GM23338 (cell line): ENCODE measurements at regions not wholly inside any gene's neighbourhood (a gene's known extent, or its start where the extent isn't known, plus 50 kb on each side); places are given as distances from the start of the nearest gene placed in this dataset.

Experiments
- EZH2 ChIP-seq: fragments of 200-600 bp; sonication (generic); IDR thresholded peaks from one replicate; pipeline ENCODE4 v1.8.0; 2017; ENCODE audit warnings: antibody characterized with exemption, mild to moderate bottlenecking, low read depth; ENCODE audit not compliant: unreplicated experiment
- EZH2phosphoT487 ChIP-seq: fragments of 200-600 bp; sonication (generic); IDR thresholded peaks from one replicate; pipeline ENCODE4 v1.8.1; 2018; ENCODE audit warnings: antibody characterized with exemption; ENCODE audit not compliant: unreplicated experiment
- POLR2AphosphoS5 ChIP-seq: IDR thresholded peaks from 2 replicates; pipeline ENCODE4 v1.6.1; 2016; ENCODE audit warnings: antibody characterized with exemption, low read depth
- ZNF114 ChIP-seq: fragments of 250-450 bp; sonication (Bioruptor Pico); IDR thresholded peaks from 2 replicates; pipeline ENCODE4 v1.5.0; 2020; ENCODE audit warnings: mild to moderate bottlenecking, moderate library complexity
- ZNF331 ChIP-seq: fragments of 250-450 bp; sonication (Bioruptor Pico); IDR thresholded peaks from 2 replicates; pipeline ENCODE4 v1.5.0; 2020; ENCODE audit warnings: low read depth, mild to moderate bottlenecking, moderate library complexity
- TF ChIP-seq, protein P1 (sequence below): fragments of 250-450 bp; sonication (Bioruptor Pico); IDR thresholded peaks from 2 replicates; pipeline ENCODE4 v1.5.0; 2020; ENCODE audit warnings: mild to moderate bottlenecking, moderate library complexity
- TF ChIP-seq, protein P2 (sequence below), 2 experiments: fragments of 200-600 bp in 1 of 2; sonication (generic) in 1 of 2; conservative IDR thresholded peaks; 2 replicates each; pipeline versions ENCODE4 v1.5.1 to v1.6.1; 2016 to 2017; ENCODE audit warnings: antibody characterized with exemption in 2 of 2, low read depth in 2 of 2, mild to moderate bottlenecking in 2 of 2, moderate library complexity in 1 of 2
- TF ChIP-seq, protein P3 (sequence below): IDR thresholded peaks from 2 replicates; pipeline ENCODE4 v1.6.1; 2016; ENCODE audit warnings: antibody characterized with exemption

DNA sequence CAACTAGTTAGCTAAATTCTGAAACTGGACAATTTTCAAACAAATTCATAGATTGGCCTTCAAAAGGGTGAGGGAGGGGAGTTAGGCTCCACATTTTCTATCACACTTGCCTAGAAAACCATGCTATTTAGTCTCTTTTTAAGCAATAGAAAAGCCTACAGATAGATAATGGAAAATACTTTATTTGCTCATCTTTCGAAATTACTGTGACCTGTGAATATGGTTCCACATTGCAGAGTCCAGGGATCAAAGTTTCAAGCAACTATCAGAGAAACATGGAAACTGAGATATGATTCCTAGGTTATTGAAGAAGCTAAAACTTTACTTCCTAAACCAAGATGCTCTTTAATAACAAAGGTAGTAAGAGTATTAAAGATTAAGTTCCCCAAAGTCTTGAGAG is 176.6 kb upstream of the NECTIN3 start (continued):
- TF ChIP-seq, protein P1, sequence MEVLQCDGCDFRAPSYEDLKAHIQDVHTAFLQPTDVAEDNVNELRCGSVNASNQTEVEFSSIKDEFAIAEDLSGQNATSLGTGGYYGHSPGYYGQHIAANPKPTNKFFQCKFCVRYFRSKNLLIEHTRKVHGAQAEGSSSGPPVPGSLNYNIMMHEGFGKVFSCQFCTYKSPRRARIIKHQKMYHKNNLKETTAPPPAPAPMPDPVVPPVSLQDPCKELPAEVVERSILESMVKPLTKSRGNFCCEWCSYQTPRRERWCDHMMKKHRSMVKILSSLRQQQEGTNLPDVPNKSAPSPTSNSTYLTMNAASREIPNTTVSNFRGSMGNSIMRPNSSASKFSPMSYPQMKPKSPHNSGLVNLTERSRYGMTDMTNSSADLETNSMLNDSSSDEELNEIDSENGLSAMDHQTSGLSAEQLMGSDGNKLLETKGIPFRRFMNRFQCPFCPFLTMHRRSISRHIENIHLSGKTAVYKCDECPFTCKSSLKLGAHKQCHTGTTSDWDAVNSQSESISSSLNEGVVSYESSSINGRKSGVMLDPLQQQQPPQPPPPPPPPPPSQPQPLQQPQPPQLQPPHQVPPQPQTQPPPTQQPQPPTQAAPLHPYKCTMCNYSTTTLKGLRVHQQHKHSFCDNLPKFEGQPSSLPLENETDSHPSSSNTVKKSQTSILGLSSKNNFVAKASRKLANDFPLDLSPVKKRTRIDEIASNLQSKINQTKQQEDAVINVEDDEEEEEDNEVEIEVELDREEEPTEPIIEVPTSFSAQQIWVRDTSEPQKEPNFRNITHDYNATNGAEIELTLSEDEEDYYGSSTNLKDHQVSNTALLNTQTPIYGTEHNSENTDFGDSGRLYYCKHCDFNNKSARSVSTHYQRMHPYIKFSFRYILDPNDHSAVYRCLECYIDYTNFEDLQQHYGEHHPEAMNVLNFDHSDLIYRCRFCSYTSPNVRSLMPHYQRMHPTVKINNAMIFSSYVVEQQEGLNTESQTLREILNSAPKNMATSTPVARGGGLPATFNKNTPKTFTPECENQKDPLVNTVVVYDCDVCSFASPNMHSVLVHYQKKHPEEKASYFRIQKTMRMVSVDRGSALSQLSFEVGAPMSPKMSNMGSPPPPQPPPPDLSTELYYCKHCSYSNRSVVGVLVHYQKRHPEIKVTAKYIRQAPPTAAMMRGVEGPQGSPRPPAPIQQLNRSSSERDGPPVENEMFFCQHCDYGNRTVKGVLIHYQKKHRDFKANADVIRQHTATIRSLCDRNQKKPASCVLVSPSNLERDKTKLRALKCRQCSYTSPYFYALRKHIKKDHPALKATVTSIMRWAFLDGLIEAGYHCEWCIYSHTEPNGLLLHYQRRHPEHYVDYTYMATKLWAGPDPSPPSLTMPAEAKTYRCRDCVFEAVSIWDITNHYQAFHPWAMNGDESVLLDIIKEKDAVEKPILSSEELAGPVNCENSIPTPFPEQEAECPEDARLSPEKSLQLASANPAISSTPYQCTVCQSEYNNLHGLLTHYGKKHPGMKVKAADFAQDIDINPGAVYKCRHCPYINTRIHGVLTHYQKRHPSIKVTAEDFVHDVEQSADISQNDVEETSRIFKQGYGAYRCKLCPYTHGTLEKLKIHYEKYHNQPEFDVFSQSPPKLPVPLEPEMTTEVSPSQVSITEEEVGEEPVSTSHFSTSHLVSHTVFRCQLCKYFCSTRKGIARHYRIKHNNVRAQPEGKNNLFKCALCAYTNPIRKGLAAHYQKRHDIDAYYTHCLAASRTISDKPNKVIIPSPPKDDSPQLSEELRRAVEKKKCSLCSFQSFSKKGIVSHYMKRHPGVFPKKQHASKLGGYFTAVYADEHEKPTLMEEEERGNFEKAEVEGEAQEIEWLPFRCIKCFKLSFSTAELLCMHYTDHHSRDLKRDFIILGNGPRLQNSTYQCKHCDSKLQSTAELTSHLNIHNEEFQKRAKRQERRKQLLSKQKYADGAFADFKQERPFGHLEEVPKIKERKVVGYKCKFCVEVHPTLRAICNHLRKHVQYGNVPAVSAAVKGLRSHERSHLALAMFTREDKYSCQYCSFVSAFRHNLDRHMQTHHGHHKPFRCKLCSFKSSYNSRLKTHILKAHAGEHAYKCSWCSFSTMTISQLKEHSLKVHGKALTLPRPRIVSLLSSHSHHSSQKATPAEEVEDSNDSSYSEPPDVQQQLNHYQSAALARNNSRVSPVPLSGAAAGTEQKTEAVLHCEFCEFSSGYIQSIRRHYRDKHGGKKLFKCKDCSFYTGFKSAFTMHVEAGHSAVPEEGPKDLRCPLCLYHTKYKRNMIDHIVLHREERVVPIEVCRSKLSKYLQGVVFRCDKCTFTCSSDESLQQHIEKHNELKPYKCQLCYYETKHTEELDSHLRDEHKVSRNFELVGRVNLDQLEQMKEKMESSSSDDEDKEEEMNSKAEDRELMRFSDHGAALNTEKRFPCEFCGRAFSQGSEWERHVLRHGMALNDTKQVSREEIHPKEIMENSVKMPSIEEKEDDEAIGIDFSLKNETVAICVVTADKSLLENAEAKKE (CRISPR knock-in tag) = no peak
- TF ChIP-seq POLR2AphosphoS5 = no peak
- TF ChIP-seq ZNF331 (CRISPR knock-in tag) = no peak
- no peak for TF ChIP-seq EZH2
- TF ChIP-seq, protein P2, sequence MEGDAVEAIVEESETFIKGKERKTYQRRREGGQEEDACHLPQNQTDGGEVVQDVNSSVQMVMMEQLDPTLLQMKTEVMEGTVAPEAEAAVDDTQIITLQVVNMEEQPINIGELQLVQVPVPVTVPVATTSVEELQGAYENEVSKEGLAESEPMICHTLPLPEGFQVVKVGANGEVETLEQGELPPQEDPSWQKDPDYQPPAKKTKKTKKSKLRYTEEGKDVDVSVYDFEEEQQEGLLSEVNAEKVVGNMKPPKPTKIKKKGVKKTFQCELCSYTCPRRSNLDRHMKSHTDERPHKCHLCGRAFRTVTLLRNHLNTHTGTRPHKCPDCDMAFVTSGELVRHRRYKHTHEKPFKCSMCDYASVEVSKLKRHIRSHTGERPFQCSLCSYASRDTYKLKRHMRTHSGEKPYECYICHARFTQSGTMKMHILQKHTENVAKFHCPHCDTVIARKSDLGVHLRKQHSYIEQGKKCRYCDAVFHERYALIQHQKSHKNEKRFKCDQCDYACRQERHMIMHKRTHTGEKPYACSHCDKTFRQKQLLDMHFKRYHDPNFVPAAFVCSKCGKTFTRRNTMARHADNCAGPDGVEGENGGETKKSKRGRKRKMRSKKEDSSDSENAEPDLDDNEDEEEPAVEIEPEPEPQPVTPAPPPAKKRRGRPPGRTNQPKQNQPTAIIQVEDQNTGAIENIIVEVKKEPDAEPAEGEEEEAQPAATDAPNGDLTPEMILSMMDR (conservative IDR thresholded peaks at IDR 0.05; ENCODE audit: low read depth in 2 of 2) = no peak
- no peak for TF ChIP-seq ZNF114 (CRISPR knock-in tag)
- TF ChIP-seq, protein P3, sequence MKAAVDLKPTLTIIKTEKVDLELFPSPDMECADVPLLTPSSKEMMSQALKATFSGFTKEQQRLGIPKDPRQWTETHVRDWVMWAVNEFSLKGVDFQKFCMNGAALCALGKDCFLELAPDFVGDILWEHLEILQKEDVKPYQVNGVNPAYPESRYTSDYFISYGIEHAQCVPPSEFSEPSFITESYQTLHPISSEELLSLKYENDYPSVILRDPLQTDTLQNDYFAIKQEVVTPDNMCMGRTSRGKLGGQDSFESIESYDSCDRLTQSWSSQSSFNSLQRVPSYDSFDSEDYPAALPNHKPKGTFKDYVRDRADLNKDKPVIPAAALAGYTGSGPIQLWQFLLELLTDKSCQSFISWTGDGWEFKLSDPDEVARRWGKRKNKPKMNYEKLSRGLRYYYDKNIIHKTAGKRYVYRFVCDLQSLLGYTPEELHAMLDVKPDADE = no peak
- TF ChIP-seq EZH2phosphoT487 = no peak
